ENCODE measurements at regions not wholly inside any gene's neighbourhood (a gene's known extent, or its start where the extent isn't known, plus 50 kb on each side); places are given as distances from the start of the nearest gene placed in this dataset.

DNA sequence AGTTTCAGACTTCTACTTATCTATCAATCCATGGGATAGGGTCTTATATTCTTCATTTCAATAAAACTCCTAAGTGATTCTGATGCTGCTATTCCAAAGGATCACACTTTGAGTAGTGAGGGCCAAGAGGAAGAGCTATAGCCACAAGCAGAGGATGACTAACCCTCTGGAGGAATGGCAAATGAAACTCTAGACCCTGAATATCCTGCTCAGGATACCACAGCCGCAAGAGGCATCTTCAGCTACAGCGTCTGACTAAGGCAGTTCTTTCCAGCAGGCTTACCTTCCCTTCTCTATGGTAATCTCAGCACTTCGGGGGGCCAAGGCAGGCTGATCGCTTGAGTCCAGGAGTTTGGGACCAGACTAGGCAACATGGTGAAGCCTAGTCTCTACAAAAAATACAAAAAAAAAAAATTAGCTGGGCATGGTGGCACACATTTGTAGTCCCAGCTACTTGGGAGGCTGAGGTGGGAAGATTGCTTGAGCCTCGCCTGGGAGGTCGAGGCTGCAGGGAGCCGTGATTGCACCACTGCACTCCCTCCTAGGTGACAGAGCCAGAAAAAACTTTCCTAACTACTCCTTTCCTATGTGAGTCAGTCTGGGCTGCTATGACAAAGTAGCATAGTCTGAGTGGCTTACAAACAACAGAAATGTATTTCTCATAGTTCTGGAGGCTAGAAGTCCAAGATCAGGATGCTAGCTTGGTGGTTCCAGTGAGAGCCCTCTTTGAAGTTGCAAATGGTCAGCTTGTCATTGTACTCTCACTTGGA is 371.9 kb downstream of the IRS1 start:
- no peak for DNase-seq
- Mint-ChIP-seq H3K9me3 (no peaks in the 10 kb centered on the region), H3K4me3 (no peak overlapping the region), H3K27ac (no peak overlapping the region), H3K4me1 (peaks cover 23% of the 10 kb centered on the region), H3K27me3 (peaks cover 27% of the 10 kb centered on the region), H3K36me3 (ENCODE audit: low read depth) (no peaks in the 10 kb centered on the region)
- ChIA-PET POLR2A (no interaction called here), CTCF (no interaction called here)

DNA sequence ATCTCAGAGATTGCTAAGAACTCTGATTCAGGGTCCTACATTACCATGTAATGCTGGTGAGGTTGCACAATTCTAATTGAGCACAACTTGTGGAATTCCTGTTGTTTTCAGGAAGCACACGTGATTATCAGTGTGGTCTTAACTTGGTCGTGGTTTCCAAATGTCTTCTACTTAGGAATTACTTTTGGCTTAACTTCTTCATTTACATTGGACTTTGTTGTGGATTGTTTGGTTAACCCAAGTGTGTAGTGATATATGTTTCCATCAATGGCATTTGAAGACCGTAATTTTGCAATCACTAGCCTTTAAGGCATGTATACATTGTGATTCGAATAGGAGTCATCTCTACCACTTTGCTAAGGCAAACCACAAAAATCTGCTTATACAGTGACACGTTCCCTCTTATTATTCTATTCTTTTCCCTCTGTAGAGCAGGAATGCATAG is 373.3 kb downstream of the IRS1 start:
- Mint-ChIP-seq H3K27me3 (peaks cover 25% of the 10 kb centered on the region), H3K9me3 (no peaks in the 10 kb centered on the region), H3K4me3 (no peak overlapping the region), H3K36me3 (ENCODE audit: low read depth) (no peaks in the 10 kb centered on the region), H3K27ac (no peak overlapping the region), H3K4me1 (peaks cover 23% of the 10 kb centered on the region)
- ChIA-PET POLR2A (no interaction called here), CTCF (no interaction called here)
- no peak for DNase-seq

DNA sequence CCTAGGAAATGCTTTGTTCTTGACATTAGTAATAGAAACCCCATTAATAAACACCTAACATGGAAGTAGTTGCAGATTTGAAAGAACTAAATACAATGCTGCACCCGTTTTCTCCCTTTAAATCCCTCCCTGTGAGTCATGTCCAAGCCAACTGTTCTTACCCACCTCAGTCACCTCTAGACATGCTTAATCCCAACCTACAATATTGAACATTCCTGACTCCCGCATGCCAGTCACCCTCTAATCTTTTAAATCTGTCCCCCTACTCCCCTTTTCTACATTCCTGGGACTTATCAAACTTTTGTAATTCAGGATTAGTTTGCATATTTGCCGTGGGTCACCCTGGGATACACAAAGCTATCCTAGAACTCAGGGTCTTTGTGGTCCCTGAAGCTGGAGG is 374.6 kb downstream of the IRS1 start:
- ChIA-PET POLR2A (no interaction called here), CTCF (no interaction called here)
- no peak overlapping the region for H3K4me3 Mint-ChIP-seq
- no peak for DNase-seq
- peaks cover 14% of the 10 kb centered on the region for H3K27me3 Mint-ChIP-seq
- peaks cover 24% of the 10 kb centered on the region for H3K4me1 Mint-ChIP-seq
- no peaks in the 10 kb centered on the region for H3K36me3 Mint-ChIP-seq (ENCODE audit: low read depth)
- no peaks in the 10 kb centered on the region for H3K9me3 Mint-ChIP-seq
- no peak overlapping the region for H3K27ac Mint-ChIP-seq

DNA sequence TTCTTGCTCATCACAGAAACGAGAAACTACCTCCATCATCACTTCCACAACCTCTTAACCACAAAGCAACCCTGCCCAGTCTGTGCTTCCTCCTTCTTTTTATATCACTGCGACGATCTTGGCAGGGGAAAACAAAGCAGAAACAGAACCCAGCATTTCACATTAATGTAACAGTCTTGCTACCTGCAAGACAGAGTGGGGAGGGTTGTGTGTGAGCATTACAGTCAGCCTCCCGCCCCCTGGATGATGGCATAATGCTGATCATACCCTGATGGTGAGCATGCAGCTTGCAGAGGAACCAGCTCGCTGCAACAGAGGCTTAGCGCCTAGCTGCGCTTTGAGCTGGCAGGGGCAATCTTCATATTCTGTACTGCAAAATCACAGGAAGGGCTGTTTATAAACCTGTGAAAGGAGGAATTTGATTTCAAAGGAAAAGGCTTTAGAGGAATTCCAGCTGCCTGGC is 376.1 kb downstream of the IRS1 start:
- Mint-ChIP-seq H3K27me3 (peaks cover 10% of the 10 kb centered on the region), H3K36me3 (ENCODE audit: low read depth) (no peaks in the 10 kb centered on the region), H3K4me3 (peak overlapping the region; percentile 28), H3K4me1 (peaks cover 24% of the 10 kb centered on the region), H3K27ac (peak overlapping the region; percentile 68), H3K9me3 (no peaks in the 10 kb centered on the region)
- ChIA-PET CTCF (no interaction called here), POLR2A (no interaction called here)
- DNase-seq, result peak; percentile 62

DNA sequence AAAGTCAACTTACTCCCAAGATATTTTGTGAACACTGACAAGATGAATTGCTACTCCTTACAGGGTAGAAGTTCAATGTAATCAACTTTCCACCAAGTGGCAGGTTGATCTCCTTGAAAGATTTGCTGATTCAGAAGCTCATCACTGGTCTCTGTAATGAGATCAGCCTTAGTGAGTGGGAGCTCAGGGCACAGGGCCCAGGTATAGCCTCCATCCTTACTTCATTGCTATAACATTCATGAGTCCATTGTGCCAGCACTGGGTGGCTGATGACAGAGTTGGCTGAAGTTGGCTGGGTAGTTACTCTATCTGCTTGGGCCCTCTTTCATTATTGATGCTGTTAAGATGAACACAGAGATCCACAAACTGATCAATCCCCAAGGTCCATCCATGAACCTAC is 379.0 kb downstream of the IRS1 start:
- ChIA-PET POLR2A (no interaction called here), CTCF (no interaction called here)
- Mint-ChIP-seq H3K27ac (peak overlapping the region; percentile 38), H3K4me3 (no peak overlapping the region), H3K36me3 (ENCODE audit: low read depth) (no peaks in the 10 kb centered on the region), H3K27me3 (peaks cover 15% of the 10 kb centered on the region), H3K4me1 (peaks cover 24% of the 10 kb centered on the region), H3K9me3 (no peaks in the 10 kb centered on the region)
- DNase-seq, result no peak

DNA sequence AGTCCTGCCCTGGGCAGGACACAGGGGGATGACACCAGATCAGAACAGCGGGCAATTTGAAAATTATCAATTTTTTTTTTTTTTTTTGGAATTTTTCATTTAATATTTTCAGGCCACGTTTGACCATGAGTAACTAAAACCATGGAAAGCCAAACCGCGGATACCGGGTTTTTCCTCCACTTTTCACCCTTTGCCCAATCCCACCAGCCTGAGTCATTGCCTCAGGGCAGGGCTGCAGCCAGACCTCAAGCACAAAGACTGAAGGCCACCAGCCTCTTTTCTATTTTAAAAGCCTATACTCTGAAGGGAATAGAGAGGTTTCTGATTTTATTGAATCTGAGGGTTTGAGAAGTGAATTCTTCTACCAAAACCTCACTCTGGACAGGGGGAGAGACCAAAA is 381.1 kb downstream of the IRS1 start:
- Mint-ChIP-seq H3K27ac (no peak overlapping the region), H3K4me1 (peaks cover 9% of the 10 kb centered on the region), H3K4me3 (no peak overlapping the region), H3K27me3 (peaks cover 11% of the 10 kb centered on the region), H3K36me3 (ENCODE audit: low read depth) (no peaks in the 10 kb centered on the region), H3K9me3 (no peaks in the 10 kb centered on the region)
- POLR2A ChIA-PET, result no interaction called here
- no peak for DNase-seq
- CTCF ChIA-PET, result no interaction called here

DNA sequence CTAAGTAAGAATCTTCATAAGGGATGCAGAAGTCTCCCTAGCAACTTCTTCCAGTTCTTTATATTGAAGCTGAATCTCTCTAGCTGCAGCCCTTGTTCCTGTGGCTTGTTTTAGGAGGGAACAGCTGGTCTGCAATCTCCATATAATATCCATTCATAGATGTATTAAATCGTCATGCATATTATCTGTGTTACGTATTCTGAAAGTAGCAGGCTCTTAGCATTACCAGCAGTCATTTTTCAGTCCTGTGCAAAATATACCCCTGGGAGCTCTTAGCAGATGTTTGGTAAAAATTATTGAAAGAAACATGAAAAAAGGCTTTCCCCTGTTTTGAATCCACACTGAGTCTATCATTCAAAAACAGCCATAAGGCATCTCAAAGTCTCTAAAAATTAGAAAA is 385.3 kb downstream of the IRS1 start:
- POLR2A ChIA-PET, result interaction anchor here (0.7 kb wide), 1 partner anchor 647 kb away, joined by 3 read pairs; no protein-coding TSS in a partner anchor
- H3K36me3 Mint-ChIP-seq (ENCODE audit: low read depth), result no peaks in the 10 kb centered on the region
- CTCF ChIA-PET, result no interaction called here

DNA sequence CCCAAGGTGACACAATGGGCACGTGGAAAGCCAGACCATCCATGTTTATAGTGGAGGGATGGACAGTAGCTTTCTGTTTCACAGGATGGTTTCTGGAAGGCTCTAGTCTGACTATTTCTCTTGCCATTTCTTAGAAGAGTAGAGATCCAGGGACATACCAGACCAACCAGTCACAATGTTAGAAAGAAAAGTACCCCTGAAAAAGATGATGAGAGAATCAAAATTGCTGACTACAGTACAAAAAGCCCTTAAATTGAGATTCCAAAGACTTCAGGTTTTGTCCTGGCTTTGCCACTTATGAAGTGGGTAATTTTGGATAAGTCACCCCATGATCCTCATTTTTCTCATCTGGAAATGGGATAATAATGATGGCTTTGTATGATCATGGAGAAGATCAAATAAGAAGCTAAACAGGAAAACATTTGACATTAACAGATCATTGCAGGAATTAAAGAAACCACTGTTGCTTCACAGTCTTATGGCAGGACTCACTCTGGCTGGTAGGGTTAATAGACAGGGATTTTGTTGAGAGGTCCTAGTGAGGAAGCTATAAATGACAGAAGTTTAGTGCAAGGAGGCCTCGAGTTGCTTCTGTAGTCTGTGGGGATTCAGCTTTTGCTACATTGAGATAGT is 386.0 kb downstream of the IRS1 start:
- Mint-ChIP-seq H3K36me3 (ENCODE audit: low read depth) (no peaks in the 10 kb centered on the region), H3K27me3 (peaks cover 19% of the 10 kb centered on the region), H3K4me3 (no peak overlapping the region), H3K27ac (no peak overlapping the region), H3K4me1 (no peaks in the 10 kb centered on the region), H3K9me3 (peaks cover 2% of the 10 kb centered on the region)
- POLR2A ChIA-PET, result interaction anchor here (0.7 kb wide), 1 partner anchor 648 kb away, joined by 3 read pairs; no protein-coding TSS in a partner anchor
- DNase-seq, result no peak
- CTCF ChIA-PET, result no interaction called here

More for the DNA sequence above, 385.3 kb downstream of the IRS1 start:
- Mint-ChIP-seq H3K4me1 (no peaks in the 10 kb centered on the region), H3K27ac (no peak overlapping the region), H3K27me3 (peaks cover 15% of the 10 kb centered on the region), H3K9me3 (peaks cover 2% of the 10 kb centered on the region), H3K4me3 (no peak overlapping the region)
- DNase-seq, result no peak

DNA sequence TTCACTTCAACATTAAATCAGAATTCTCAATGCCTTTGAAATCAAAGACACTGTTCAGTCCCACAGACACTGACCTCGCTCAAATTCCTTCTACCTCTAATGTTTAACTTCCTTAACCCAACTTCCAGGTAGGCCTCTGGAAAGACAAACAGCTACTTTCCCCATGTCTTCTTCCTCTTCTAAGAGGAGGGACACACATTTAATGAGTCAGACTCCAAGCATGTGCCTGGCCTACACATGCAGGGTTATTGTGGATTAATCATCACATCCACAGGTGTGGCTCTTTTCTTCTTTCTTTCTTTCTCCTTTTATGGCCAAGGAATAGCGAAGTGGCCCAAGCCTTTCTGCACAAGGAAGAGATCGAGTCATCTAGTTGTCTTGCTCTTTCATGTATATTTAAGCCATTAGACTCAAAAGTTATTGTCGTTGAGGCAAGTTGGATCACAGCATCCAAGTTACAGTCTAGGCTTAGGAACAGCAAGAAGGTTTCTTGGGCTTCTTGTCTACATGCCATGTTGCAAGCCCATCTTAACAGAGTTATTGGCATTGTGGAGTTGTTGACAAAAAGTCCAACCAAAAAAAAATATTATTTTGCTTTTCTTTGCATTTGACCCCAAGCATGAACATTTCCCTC is 387.8 kb downstream of the IRS1 start:
- H3K4me1 Mint-ChIP-seq, result no peaks in the 10 kb centered on the region
- CTCF ChIA-PET, result no interaction called here
- POLR2A ChIA-PET, result no interaction called here

DNA sequence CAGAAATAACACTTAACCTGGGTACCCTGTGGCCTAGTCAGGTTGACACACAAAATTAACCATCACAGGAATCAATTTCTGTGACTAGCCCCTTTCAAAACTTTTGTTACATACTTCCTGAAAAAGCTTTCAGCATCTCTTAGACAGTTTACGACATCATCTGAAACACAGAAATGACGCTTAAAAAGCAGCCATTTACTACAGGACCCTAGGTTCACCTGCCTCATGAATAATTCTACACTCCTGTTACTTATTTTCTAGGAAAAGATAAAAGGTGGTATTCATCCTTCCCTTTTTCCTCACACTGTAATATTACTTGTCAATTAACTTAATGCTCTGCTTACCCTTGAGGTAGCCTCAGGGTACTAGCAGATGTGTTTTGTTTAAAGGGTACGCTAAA is 388.4 kb downstream of the IRS1 start:
- H3K4me3 Mint-ChIP-seq, result no peak overlapping the region
- DNase-seq, result no peak

More for the DNA sequence above, 387.8 kb downstream of the IRS1 start:
- no peak for DNase-seq
- Mint-ChIP-seq H3K27me3 (peaks cover 22% of the 10 kb centered on the region), H3K36me3 (ENCODE audit: low read depth) (no peaks in the 10 kb centered on the region), H3K4me3 (no peak overlapping the region), H3K27ac (no peak overlapping the region), H3K9me3 (peaks cover 2% of the 10 kb centered on the region)

DNA sequence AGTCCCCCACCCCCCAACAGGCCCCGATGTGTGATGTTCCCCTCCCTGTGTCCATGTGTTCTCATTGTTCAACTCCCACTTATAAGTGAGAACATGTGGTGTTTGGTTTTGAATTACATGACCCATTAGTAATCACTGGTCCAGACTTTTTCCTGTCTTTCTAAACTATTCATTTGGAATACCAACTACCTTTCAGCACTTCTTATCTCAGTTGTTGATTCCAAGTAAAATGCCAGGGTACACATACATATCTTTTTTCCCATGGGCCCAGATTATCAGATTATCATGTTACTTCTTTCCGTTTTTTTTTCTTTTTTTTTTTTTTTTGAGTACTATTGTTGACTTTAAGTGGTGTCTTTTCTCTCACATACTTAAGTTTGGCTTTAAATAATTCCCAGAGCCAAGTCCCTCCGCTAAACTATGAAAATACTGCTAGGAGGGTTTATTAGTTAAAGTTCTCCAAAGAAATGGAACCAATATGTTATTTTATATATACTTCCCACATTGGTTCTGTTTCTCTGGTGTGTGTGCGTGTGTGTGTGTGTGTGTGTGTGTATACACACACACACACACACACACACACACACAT is 389.3 kb downstream of the IRS1 start:
- peaks cover 22% of the 10 kb centered on the region for H3K27me3 Mint-ChIP-seq
- CTCF ChIA-PET, result no interaction called here

More for the DNA sequence above, 388.4 kb downstream of the IRS1 start:
- Mint-ChIP-seq H3K9me3 (peaks cover 2% of the 10 kb centered on the region), H3K27me3 (peaks cover 23% of the 10 kb centered on the region), H3K36me3 (ENCODE audit: low read depth) (no peaks in the 10 kb centered on the region), H3K27ac (no peak overlapping the region), H3K4me1 (no peaks in the 10 kb centered on the region)
- ChIA-PET CTCF (no interaction called here), POLR2A (no interaction called here)

DNA sequence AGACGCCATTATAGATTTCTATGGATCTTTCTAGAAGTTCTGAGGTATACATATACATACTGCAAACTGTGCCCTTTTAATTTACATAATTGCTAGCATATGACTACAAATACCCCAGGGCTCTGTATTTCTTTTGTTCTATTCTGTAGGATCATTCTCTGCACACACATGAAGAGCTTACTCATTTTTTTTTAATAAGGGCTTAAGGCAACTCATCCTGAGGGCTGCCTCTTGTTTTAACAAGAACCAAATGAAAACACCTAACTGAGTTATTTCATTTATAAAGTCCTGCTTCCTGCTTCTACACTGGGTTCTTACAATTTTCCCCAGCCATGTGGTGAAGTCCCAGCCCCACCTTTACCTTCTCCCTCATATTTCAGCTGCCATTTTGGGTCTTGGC is 390.5 kb downstream of the IRS1 start:
- CTCF ChIA-PET, result no interaction called here
- no peak for DNase-seq
- H3K27me3 Mint-ChIP-seq, result peaks cover 26% of the 10 kb centered on the region

More for the DNA sequence above, 389.3 kb downstream of the IRS1 start:
- H3K36me3 Mint-ChIP-seq (ENCODE audit: low read depth), result no peaks in the 10 kb centered on the region
- peaks cover 2% of the 10 kb centered on the region for H3K9me3 Mint-ChIP-seq
- no peaks in the 10 kb centered on the region for H3K4me1 Mint-ChIP-seq
- H3K27ac Mint-ChIP-seq, result no peak overlapping the region
- POLR2A ChIA-PET, result no interaction called here
- H3K4me3 Mint-ChIP-seq, result no peak overlapping the region
- no peak for DNase-seq

DNA sequence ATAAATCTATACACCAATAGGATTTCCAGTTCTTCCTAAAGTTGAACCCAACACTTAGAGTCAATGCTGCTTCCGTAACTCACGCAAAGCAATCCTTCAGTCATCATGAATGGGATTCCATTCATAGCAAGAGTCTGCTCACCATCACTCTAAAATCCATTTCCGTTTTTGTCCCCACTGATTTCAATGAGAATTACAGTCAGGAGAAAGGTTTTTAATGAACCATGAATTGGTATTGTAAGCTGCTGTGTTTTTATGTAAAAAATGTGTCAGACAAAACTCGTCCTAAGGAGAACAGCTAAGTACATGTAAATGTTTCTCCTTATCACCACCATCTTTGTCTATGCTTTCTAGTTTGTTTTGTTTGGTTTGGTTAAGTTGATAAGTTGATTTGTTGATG is 391.5 kb downstream of the IRS1 start:
- H3K4me3 Mint-ChIP-seq, result no peak overlapping the region
- ChIA-PET POLR2A (no interaction called here), CTCF (no interaction called here)
- no peak for DNase-seq
- H3K9me3 Mint-ChIP-seq, result peaks cover 2% of the 10 kb centered on the region
- H3K27ac Mint-ChIP-seq, result no peak overlapping the region
- no peaks in the 10 kb centered on the region for H3K36me3 Mint-ChIP-seq (ENCODE audit: low read depth)
- H3K27me3 Mint-ChIP-seq, result peaks cover 23% of the 10 kb centered on the region
- H3K4me1 Mint-ChIP-seq, result no peaks in the 10 kb centered on the region

More for the DNA sequence above, 390.5 kb downstream of the IRS1 start:
- Mint-ChIP-seq H3K4me3 (no peak overlapping the region), H3K36me3 (ENCODE audit: low read depth) (no peaks in the 10 kb centered on the region), H3K27ac (no peak overlapping the region), H3K9me3 (peaks cover 2% of the 10 kb centered on the region), H3K4me1 (no peaks in the 10 kb centered on the region)
- POLR2A ChIA-PET, result no interaction called here

All from activated CD4-positive, alpha-beta T cell treated with anti-CD3 and anti-CD28 coated beads, Interleukin-2, amount 10 ng/mL, durations not matched to agents 7 days and 5 days (primary cell).